Stomach (tissue), 8 donors: ENCODE measurements at regions not wholly inside any gene's neighbourhood (a gene's known extent, or its start where the extent isn't known, plus 50 kb on each side); places are given as distances from the start of the nearest gene placed in this dataset.

Experiments
- DNase-seq, 2 donors: peaks; one replicate each; pipeline versions ENCODE4 v3.0.0 to v3.0.0-alpha.2; 2013 to 2019
- H3K27ac ChIP-seq, 5 donors: fragments of 200-600 bp in 4 of 5; sonication (generic) in 4 of 5; one replicate each; pipeline ENCODE4 v1.5.1; 2013 to 2019; ENCODE audit warnings: mild to moderate bottlenecking in 1 of 5, moderate library complexity in 1 of 5
- H3K27me3 ChIP-seq, 3 donors: fragments of 200-600 bp; sonication (generic); one replicate each; pipeline ENCODE4 v1.5.1; 2017 to 2019; ENCODE audit warnings: mixed run types in 1 of 3
- H3K36me3 ChIP-seq, 4 donors: fragments of 200-600 bp; sonication (generic); 1 replicate in 3 of 4; 2 replicates in 1 of 4; pipeline ENCODE4 v1.5.1; 2016 to 2019
- H3K4me1 ChIP-seq, 4 donors: fragments of 200-600 bp; sonication (generic); one replicate each; pipeline ENCODE4 v1.5.1; 2016 to 2019
- H3K4me3 ChIP-seq, 4 donors: fragments of 200-600 bp; sonication (generic) in 3 of 4; one replicate each; pipeline ENCODE4 v1.5.1; 2016 to 2019; ENCODE audit warnings: mild to moderate bottlenecking in 1 of 4
- H3K9me3 ChIP-seq, 4 donors: fragments of 200-600 bp; sonication (generic); one replicate each; pipeline ENCODE4 v1.5.1; 2016 to 2019
- CTCF ChIP-seq, 7 experiments: fragments of 450-650 bp in 4 of 7; fragments of 200-600 bp in 3 of 7; sonication (generic) in 3 of 7; IDR thresholded peaks; one replicate each; pipeline ENCODE4 v1.5.1; 2016 to 2019; ENCODE audit warnings: antibody characterized with exemption in 7 of 7, control low read depth in 2 of 7, mild to moderate bottlenecking in 1 of 7
- EP300 ChIP-seq: sonication (generic); formaldehyde crosslinking; IDR thresholded peaks from one replicate; pipeline ENCODE4 v1.6.1; 2017; ENCODE audit warnings: antibody characterized with exemption
- POLR2A ChIP-seq, 4 donors: fragments of 450-650 bp; IDR thresholded peaks; one replicate each; pipeline ENCODE4 v1.6.1; 2016; ENCODE audit warnings: antibody characterized with exemption in 4 of 4, control low read depth in 2 of 4, mild to moderate bottlenecking in 1 of 4, moderate library complexity in 1 of 4
- POLR2AphosphoS5 ChIP-seq, 3 donors: sonication (generic); formaldehyde crosslinking; IDR thresholded peaks; one replicate each; pipeline ENCODE4 v1.6.1; 2016; ENCODE audit warnings: antibody characterized with exemption in 3 of 3
- WGBS, 5 donors: extraction: QIAGEN DNeasy Blood & Tissue Kit in 3 of 5; methylation state at CpG; one replicate each; pipeline versions ENCODE4 v1.1.5 to v1.1.7; 2013 to 2018; 5-methylcytosine and 5-hydroxymethylcytosine counted together
- intact Hi-C: fragments of 100-400 bp; cut with DNase I; formaldehyde crosslinking; loops from one replicate; pipeline ENCODE4 v1.15.1; 2023; ENCODE audit warnings: low total_unique reads
- donor health status: healthy with polysubstance abuse.
- donor health status: Bipolar disorder and iron deficiency.
- donor health status: healthy.

- peak; percentile 31 to 56 for DNase-seq
- intact Hi-C loops = no loop called here
- WGBS, 5 donors = 23 to 29% (median 28%) methylated on average over 11 of the region's 11 CpGs
- H3K27ac ChIP-seq = no peak overlapping the region
- H3K4me3 ChIP-seq = no peak overlapping the region
- TF ChIP-seq CTCF (IDR thresholded peaks at IDR 0.05) = peak in 4 of 7 experiments; percentile 19 to 57 (median 35)
- no peak for TF ChIP-seq POLR2AphosphoS5 (IDR thresholded peaks at IDR 0.05)
- no peak for TF ChIP-seq EP300
- H3K27me3 ChIP-seq = peaks cover 3 to 39% (median 13%) of the 10 kb centered on the region in 3 donors
- H3K4me1 ChIP-seq = no peaks in the 10 kb centered on the region
- peaks cover 0 to 5% (median 3%) of the 10 kb centered on the region in 4 donors for H3K9me3 ChIP-seq
- H3K36me3 ChIP-seq = no peaks in the 10 kb centered on the region
These were observed 432.7 kb upstream of the ASIC2 start for GRCh38 chr17:33725675-33726271.

- DNase-seq = no peak
- intact Hi-C loops = no loop called here
These were observed 437.0 kb upstream of the ASIC2 start for GRCh38 chr17:33730131-33730530.

GRCh38 chr17:33732116-33732515 lies 439.0 kb upstream of the ASIC2 start:
- intact Hi-C loops = no loop called here
- Histone ChIP-seq H3K27ac (no peak overlapping the region), H3K4me3 (no peak overlapping the region), H3K4me1 (no peaks in the 10 kb centered on the region), H3K27me3 (peaks cover 0 to 50% (median 10%) of the 10 kb centered on the region in 3 donors), H3K9me3 (peaks cover 0 to 9% (median 0%) of the 10 kb centered on the region in 4 donors), H3K36me3 (no peaks in the 10 kb centered on the region)
- DNase-seq = peak in 1 of 2 donors; percentile 19
- 24 to 40% (median 33%) methylated on average over 3 of the region's 3 CpGs for WGBS, 5 donors
- TF ChIP-seq POLR2A (IDR thresholded peaks at IDR 0.05) (no peak), EP300 (no peak), POLR2AphosphoS5 (IDR thresholded peaks at IDR 0.05) (no peak), CTCF (IDR thresholded peaks at IDR 0.05) (no peak)

More at GRCh38 chr17:33730131-33730530, 437.0 kb upstream of the ASIC2 start:
- no peak overlapping the region for H3K4me3 ChIP-seq
- H3K27ac ChIP-seq = no peak overlapping the region
- H3K36me3 ChIP-seq = no peaks in the 10 kb centered on the region
- peaks cover 0 to 14% (median 3%) of the 10 kb centered on the region in 4 donors for H3K9me3 ChIP-seq
- TF ChIP-seq CTCF (IDR thresholded peaks at IDR 0.05) (no peak), POLR2AphosphoS5 (IDR thresholded peaks at IDR 0.05) (no peak), POLR2A (IDR thresholded peaks at IDR 0.05) (no peak), EP300 (no peak)
- H3K4me1 ChIP-seq = no peaks in the 10 kb centered on the region
- 30 to 66% (median 61%) methylated on average over 2 of the region's 2 CpGs for WGBS, 5 donors
- H3K27me3 ChIP-seq = peaks cover 3 to 58% (median 18%) of the 10 kb centered on the region in 3 donors

GRCh38 chr17:33739714-33740113 lies 446.6 kb upstream of the ASIC2 start:
- TF ChIP-seq EP300 (no peak), CTCF (IDR thresholded peaks at IDR 0.05) (no peak), POLR2AphosphoS5 (IDR thresholded peaks at IDR 0.05) (no peak), POLR2A (IDR thresholded peaks at IDR 0.05) (no peak)

More at GRCh38 chr17:33739714-33740113, 446.6 kb upstream of the ASIC2 start:
- Histone ChIP-seq H3K4me3 (no peak overlapping the region), H3K27ac (no peak overlapping the region), H3K27me3 (peaks cover 0 to 36% (median 0%) of the 10 kb centered on the region in 3 donors), H3K4me1 (no peaks in the 10 kb centered on the region), H3K9me3 (peaks cover 0 to under 1% (median 0%) of the 10 kb centered on the region in 4 donors), H3K36me3 (no peaks in the 10 kb centered on the region)
- intact Hi-C loops = no loop called here
- no peak for DNase-seq
